ENCODE measurements at regions not wholly inside any gene's neighbourhood (a gene's known extent, or its start where the extent isn't known, plus 50 kb on each side); places are given as distances from the start of the nearest gene placed in this dataset.

GRCh38 chr11:109808569-109808968 lies 284.6 kb upstream of the ZC3H12C start:
- DNase-seq = no peak

GRCh38 chr11:109814824-109815223 lies 278.4 kb upstream of the ZC3H12C start:
- DNase-seq = no peak

GRCh38 chr11:109815500-109816150 lies 277.6 kb upstream of the ZC3H12C start:
- DNase-seq = no peak

DNA sequence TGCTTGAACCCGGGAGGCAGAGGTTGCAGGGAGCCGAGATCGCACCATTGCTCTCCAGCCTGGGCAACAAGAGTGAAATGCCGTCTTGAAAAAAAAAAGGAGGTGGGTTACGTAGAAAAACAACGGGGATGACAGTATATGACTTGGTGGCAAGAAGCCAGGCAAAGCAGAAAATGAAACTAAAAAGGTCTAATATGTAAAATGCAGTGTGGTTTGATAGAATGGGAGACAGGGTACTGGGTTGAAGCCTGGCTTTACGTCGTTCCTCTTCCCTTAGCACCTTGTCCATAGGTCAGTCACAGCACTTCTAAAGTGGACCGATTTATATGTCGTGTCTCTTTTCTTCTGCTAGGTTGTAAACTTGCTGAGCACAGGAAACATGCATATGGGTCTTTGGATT lies 274.9 kb upstream of the ZC3H12C start:
- DNase-seq = no peak

GRCh38 chr11:109819410-109819809 lies 273.8 kb upstream of the ZC3H12C start:
- DNase-seq = no peak

- no peak for DNase-seq
Observed at GRCh38 chr11:109821511-109821910, 271.7 kb upstream of the ZC3H12C start.

DNA sequence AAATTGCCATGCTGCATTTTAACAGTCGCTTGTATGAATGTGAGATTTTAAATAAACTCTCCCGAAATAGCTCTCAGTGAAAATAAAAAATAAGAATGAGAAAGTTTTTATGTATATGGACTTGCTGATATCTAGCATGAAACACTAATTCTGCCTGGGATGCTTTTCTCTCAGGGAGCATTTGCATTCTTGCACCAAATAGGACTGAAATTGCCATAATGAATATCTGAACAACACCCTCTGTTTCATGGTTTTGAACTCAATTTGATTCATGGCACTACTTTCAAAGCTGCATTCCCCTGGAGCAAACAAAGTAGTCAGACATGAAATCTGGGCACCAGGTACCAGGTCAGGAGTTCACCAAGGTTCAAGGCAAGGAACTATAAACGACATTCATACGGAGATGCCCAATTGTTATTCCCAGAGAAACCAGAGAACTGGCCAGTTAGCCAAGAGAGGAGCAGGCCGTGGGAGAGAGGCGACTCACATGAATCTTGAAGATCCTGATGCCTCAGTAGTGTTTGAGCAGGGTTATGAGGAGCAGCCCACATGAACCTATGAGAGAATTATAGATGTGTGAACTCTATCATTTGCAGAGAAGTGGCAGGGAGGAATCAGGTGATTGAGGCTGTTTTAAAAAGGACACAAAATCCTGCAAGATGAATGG lies 270.6 kb upstream of the ZC3H12C start:
- DNase-seq = no peak

DNA sequence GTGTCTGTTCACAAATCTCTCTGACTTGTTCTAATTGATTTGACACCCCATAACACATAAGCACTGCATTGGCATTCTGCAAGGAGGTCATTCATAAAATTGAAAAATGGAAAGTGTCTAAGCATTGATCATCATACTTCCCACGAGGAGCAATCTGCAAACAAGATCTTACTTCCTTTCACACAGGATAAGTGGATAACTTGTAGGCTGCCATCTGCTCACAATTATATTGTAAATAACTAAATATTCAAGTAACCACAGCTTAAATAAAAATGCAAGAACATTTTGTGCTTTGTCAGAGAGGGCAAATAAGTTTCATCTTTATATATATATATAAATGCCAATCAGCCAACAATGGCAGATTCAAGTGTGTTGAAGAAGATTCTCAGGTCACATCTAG lies 264.8 kb upstream of the ZC3H12C start:
- no peak for DNase-seq

GRCh38 chr11:109838026-109838425 lies 255.2 kb upstream of the ZC3H12C start:
- DNase-seq = no peak

- DNase-seq = no peak
Observed at GRCh38 chr11:109845437-109845836, 247.8 kb upstream of the ZC3H12C start.

GRCh38 chr11:109847621-109848020 lies 245.6 kb upstream of the ZC3H12C start:
- no peak for DNase-seq

DNA sequence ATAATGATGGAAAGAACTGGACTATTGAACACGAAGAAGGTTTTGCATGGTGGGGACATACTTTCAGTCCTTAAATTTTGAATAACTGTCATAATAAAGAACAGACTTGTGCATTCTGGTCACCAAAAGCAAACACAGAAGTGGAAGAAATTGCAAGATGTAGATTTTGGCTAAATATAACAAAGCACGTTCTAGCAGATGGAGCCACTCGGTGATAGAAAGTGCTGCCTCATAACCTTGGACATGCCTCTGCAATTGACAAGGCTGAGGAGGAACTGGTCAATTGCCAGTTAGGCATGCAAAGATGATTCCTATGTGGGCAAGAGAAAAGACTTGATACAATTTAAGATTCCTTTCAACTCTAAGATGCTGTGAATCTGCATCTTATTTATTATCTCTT lies 244.1 kb upstream of the ZC3H12C start:
- no peak for DNase-seq

DNA sequence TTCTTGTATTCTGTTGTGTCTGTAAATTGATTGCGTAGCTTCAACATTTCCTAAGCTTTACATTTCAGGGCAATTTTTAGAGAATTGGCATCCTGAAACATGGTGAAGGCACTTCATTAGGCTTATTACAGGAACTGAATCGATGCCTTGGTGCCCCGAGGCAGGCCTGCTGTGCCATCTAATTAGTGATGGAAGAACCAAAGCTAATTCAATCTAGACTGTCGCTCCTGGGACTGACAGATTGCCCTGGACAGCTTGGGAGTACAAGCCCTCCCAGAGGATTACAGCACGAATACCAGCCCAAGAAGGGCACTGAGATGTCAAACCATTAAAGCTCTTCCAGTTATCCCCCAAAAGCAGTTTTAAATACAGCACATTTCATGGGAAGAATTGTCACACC lies 243.2 kb upstream of the ZC3H12C start:
- no peak for DNase-seq

GRCh38 chr11:109851780-109852390 lies 241.3 kb upstream of the ZC3H12C start:
- DNase-seq = no peak

- DNase-seq = no peak
Observed at GRCh38 chr11:109853156-109853776, 239.9 kb upstream of the ZC3H12C start.

DNA sequence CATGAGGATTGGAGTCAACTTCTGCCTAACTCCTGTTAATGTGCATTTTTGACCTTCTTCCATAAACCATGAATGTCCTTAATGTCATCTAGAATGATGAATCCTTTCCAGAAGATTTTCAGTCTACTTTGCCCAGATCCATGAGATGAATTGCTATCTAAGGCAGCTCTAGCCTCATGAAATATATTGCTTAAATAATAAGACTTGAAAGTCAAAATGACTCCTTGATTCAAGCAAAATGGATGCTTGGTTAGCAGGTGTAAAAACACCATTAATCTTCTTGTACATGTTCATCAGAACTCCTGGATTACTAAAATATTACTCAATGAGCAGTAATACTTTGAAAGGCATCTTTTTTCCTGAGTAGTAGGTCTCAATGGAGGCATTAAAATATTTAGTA lies 238.5 kb upstream of the ZC3H12C start:
- no peak for DNase-seq

DNA sequence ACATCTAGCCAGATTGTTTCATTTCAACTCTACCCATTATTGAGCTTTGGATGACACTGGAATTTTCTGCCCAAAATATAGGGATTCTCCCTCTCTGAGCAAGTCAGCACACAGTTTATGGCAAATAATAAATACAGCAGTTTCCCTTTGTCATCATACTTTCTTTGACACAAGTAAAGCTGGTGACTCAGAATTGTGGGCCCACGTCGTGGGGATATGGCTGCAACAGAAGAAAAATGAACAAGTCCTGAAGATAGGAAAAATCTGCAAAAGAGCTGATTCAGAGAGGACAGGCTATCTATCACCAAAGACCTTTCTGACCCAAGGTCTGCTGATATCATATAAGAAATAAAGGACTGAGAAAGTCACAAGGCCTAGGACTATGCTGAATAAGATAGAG lies 236.3 kb upstream of the ZC3H12C start:
- DNase-seq = no peak

- DNase-seq = no peak
Observed at GRCh38 chr11:109857637-109858036, 235.6 kb upstream of the ZC3H12C start.

- no peak for DNase-seq
Observed at GRCh38 chr11:109858152-109858551, 235.0 kb upstream of the ZC3H12C start.

- no peak for DNase-seq
Observed at GRCh38 chr11:109859045-109859724, 234.0 kb upstream of the ZC3H12C start.

DNA sequence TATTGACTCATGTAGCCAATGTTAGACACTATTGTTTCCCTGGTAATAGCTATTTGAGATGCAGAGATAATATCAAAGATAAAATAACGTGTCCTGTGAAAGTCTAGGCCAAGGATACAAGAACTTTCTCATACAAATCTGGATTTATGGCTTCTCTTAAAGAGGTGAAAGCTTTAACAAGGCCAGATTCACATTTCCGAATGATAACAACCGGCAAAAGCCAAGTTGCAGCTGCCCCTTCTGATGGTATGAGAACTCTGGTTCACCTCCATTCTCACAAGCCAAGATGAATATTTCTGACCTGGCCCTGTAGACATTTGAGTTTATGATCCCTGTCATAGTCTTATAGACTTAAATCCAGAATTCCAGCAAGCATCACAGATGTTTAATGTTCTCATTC lies 230.4 kb upstream of the ZC3H12C start:
- DNase-seq = no peak

GRCh38 chr11:109864151-109864661 lies 229.0 kb upstream of the ZC3H12C start:
- no peak for DNase-seq
